GM12891 (cell line): ENCODE measurements at regions not wholly inside any gene's neighbourhood (a gene's known extent, or its start where the extent isn't known, plus 50 kb on each side); places are given as distances from the start of the nearest gene placed in this dataset.

Experiments
- PAX5 ChIP-seq: IDR thresholded peaks from 2 replicates; pipeline ENCODE4 v1.6.1; 2011; ENCODE audit warnings: low read length, moderate library complexity, mild to moderate bottlenecking; ENCODE audit not compliant: insufficient read depth, severe bottlenecking
- POLR2A ChIP-seq: IDR thresholded peaks from 2 replicates; pipeline ENCODE4 v1.6.1; 2011; ENCODE audit warnings: low read depth, low read length, control low read depth
- POLR2AphosphoS5 ChIP-seq: IDR thresholded peaks from 2 replicates; pipeline ENCODE4 v1.6.1; 2011; ENCODE audit warnings: low read depth, low read length, control low read depth
- POU2F2 ChIP-seq: IDR thresholded peaks from 2 replicates; pipeline ENCODE4 v1.6.1; 2011; ENCODE audit warnings: low read depth, mild to moderate bottlenecking, control low read depth, low read length, moderate library complexity
- TAF1 ChIP-seq: IDR thresholded peaks from 2 replicates; pipeline ENCODE4 v1.6.1; 2011; ENCODE audit warnings: low read depth, low read length, control low read depth

DNA sequence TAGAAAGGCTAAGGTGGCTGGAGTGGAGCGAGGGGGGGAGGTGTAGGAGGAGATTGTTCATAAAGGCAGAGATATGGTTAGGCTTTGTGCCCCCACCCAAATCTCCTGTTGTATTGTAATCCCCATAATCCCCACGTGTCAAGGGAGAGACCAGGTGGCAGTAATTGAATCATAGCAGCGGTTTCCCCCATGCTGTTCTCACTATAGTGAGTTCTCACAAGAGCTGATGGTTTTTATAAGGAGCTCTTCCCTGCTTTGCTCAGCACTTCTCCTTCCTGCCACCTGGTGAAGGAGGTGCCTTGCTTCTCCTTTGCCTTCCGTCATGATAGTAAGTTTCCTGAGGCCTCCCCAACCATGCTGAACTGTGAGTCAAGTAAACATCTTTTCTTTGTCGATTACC lies 64.7 kb upstream of the CFAP161 start:
- TF ChIP-seq POLR2A (no peak), TAF1 (no peak), POLR2AphosphoS5 (no peak), PAX5 (no peak), POU2F2 (no peak)
